Cardiac fibroblast (primary cell): ENCODE measurements at regions not wholly inside any gene's neighbourhood (a gene's known extent, or its start where the extent isn't known, plus 50 kb on each side); places are given as distances from the start of the nearest gene placed in this dataset.

Source experiments
- DNase-seq, 2 donors: peaks; one replicate each; pipeline versions ENCODE4 v3.0.0 to v3.0.0-alpha.2; 2010; ENCODE audit warnings: low read depth in 2 of 2
- H3K4me3 ChIP-seq, 2 donors: replicated peaks in 1 of 2; 1 replicate in 1 of 2; 2 replicates in 1 of 2; pipeline ENCODE4 v1.5.1; 2011; ENCODE audit warnings: low read depth in 2 of 2, low read length in 2 of 2, mild to moderate bottlenecking in 2 of 2, moderate library complexity in 1 of 2
- TF ChIP-seq, protein P1 (sequence below): IDR thresholded peaks from one replicate; pipeline ENCODE4 v1.5.1; 2011; ENCODE audit warnings: low read depth, mild to moderate bottlenecking, low read length, inconsistent platforms

DNA sequence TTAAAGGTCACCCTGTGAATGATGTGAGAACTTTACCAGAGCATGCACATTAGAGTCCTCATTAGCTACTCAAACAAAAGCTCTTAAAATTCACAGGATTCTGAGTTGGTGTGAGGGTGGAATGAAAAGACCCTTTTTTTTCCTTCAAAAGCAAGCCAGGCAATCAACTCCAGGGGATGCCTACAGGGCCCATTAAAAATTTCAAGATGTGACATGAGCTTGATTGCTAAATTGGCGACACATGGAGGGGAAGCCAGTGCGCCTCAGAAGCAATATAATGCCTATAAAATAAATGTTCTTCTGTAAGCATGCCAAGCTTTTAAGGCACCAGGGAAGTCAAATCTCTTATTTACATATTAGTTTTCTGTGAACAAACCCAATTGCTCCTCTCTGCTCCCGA is 328.8 kb upstream of the SUCLG2 start:
- no peak overlapping the region for H3K4me3 ChIP-seq
- no peak for DNase-seq
- TF ChIP-seq, protein P1, sequence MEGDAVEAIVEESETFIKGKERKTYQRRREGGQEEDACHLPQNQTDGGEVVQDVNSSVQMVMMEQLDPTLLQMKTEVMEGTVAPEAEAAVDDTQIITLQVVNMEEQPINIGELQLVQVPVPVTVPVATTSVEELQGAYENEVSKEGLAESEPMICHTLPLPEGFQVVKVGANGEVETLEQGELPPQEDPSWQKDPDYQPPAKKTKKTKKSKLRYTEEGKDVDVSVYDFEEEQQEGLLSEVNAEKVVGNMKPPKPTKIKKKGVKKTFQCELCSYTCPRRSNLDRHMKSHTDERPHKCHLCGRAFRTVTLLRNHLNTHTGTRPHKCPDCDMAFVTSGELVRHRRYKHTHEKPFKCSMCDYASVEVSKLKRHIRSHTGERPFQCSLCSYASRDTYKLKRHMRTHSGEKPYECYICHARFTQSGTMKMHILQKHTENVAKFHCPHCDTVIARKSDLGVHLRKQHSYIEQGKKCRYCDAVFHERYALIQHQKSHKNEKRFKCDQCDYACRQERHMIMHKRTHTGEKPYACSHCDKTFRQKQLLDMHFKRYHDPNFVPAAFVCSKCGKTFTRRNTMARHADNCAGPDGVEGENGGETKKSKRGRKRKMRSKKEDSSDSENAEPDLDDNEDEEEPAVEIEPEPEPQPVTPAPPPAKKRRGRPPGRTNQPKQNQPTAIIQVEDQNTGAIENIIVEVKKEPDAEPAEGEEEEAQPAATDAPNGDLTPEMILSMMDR: no peak

GRCh38 chr3:67981077-67981476 is 326.7 kb upstream of the SUCLG2 start:
- TF ChIP-seq, protein P1: no peak
- DNase-seq: no peak
- H3K4me3 ChIP-seq: no peak overlapping the region

GRCh38 chr3:67979342-67979741 is 324.9 kb upstream of the SUCLG2 start:
- H3K4me3 ChIP-seq: no peak overlapping the region
- DNase-seq: no peak
- TF ChIP-seq, protein P1: no peak

- no peak overlapping the region for H3K4me3 ChIP-seq
- no peak for DNase-seq
- TF ChIP-seq, protein P1: no peak
Observed at GRCh38 chr3:67977762-67978161, 323.4 kb upstream of the SUCLG2 start.

DNA sequence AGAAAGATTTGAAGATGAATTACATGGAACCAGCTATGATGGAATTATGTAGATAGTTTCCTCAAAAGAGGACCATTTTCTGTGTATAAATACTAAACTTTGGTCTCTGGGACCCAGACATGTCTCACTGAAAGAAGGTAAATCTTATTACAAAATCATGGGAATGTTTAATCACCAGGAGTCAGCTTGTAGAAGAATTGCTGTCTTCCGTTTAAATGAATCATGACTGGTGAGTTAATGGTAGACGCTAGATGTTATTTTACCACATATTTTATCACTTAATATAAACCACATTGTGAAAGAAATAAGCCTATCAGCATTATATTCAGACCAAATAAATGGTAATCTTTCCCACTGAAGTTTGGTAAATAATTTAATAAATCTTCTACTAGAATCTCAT is 322.3 kb upstream of the SUCLG2 start:
- DNase-seq: peak in 1 of 2 donors; percentile 9
- no peak overlapping the region for H3K4me3 ChIP-seq
- TF ChIP-seq, protein P1: no peak

- no peak overlapping the region for H3K4me3 ChIP-seq
- TF ChIP-seq, protein P1: no peak
- DNase-seq: no peak
Observed at GRCh38 chr3:67964596-67964995, 310.2 kb upstream of the SUCLG2 start.

- no peak for DNase-seq
- TF ChIP-seq, protein P1: no peak
- H3K4me3 ChIP-seq: no peak overlapping the region
Observed at GRCh38 chr3:67957268-67957667, 302.9 kb upstream of the SUCLG2 start.
